ENCODE measurements at regions not wholly inside any gene's neighbourhood (a gene's known extent, or its start where the extent isn't known, plus 50 kb on each side); places are given as distances from the start of the nearest gene placed in this dataset.
"Not testable (repeated sequence)": the region's sequence is repeated elsewhere in the genome, so short reads cannot be mapped to it uniquely, and the experiment has no call there.

- no peak for DNase-seq
Measured at GRCh38 chr9:75289332-75289731, 201.0 kb downstream of the OSTF1 start.

DNA sequence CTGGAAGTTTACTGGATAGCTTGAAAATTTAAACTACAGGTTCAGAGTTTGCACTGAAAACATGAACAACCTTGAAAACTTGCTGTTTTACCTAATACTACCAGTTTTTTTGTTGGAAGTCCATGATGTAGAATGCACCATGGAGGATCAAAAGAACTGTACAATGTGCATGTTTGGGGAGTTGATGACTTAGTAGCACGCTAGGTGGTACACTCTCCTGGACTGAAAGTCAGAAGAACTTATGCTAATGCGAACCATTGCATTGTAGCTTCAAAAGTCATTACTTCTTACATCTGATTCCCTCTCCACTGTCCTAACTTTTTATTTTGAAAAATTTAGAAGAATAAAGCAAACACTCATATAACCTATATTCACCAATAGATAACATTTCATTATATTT lies 211.0 kb downstream of the OSTF1 start:
- DNase-seq: no peak

DNA sequence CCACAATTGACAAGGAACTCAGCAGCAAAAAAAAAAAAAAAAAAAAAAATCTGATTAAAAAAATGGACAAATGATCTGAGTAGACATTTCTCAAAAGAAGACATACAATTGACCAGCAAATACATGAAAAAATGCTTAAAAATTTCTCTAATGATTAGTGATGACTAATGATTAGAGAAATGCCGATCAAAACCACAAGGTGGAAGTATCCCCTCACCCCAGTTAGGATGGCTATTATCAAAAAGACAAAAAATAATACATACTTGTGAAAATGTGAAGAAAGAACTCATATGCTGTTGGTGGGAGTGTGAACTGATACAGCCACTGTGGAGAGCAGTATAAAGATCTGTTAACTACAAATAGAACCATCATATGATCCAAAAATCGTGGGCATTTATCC lies 245.3 kb downstream of the OSTF1 start:
- peak in 1 of 3 experiments; percentile 5 for DNase-seq

- no peak for DNase-seq
Measured at GRCh38 chr9:75358846-75359245, 270.5 kb downstream of the OSTF1 start.

DNA sequence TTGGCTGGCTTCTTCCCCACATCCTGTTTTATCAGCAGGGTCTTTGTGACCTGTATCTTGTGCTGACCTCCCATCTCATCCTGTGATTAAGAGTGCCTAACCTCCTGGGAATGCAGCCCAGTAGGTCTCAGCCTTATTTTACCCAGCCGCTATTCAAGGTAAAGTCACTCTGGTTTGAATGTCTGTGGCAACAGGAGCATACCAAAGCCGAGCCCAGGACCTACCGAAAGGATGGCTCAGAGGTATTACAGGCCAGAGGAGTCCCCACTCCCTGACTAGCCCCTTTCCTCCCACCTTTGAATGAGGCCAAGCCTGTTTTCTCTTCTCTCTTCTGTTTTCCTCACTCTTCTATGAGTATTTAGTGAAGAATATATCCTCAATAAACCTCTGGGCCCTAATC lies 271.3 kb downstream of the OSTF1 start:
- no peak for DNase-seq

GRCh38 chr9:75360252-75360651 lies 271.9 kb downstream of the OSTF1 start:
- DNase-seq: no peak

- DNase-seq: not testable (repeated sequence)
Measured at GRCh38 chr9:75362446-75362845, 274.1 kb downstream of the OSTF1 start.

DNA sequence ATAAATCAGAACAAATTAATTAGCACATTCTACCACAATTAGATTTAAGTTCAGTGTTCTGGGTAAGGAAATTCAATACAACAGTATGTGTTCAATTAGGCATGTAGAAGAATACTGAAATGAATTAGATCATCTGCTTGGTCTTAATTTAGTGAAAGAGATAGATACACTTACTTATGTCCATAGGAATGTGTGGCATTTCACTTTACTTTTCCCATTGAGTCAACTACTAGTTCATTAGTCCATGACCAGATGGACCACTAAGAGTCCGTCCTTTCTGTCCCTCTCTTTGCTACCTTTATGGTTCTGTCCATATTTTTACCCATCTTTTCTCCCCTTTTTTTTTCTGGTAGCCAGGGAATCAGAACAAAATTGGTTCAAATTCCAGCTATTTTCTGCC lies 276.9 kb downstream of the OSTF1 start:
- DNase-seq: no peak

- DNase-seq: no peak
Measured at GRCh38 chr9:75369989-75370388, 281.7 kb downstream of the OSTF1 start.

DNA sequence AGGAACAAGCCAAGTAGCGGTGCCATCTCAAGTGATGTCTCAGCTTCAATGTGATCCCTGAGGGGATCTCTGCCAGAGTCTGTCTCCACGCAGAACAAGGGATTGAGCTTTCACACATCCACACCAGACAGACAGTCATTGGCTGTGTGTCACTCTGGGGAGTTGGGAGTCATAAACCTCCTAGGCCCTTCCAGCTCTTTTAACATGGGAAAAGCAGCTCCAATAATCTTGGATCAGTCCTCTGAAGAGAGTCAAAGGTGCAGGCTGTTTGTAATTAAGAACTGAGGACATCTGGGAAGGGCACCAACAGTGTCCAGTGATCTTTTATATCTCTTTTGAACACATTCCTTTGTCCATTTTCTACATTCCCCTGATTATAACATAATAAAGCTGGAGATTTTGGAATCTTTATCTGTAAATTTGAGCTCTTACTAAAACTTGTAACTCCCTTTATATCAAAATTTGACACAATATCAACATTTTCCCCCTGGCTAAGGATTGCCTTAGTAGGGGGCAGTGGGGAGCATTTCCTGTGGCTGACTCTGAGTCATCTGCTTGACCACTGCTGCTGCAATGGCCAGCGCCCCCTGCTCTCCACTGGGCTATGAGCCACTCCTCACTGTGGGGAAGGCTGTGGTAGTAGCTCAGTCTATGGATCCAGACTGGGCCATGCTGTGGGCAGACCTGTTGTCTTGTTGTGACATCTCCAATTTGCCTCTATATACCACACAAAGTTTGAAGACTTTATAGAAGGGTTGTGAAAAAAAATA lies 284.4 kb downstream of the OSTF1 start:
- no peak for DNase-seq

DNA sequence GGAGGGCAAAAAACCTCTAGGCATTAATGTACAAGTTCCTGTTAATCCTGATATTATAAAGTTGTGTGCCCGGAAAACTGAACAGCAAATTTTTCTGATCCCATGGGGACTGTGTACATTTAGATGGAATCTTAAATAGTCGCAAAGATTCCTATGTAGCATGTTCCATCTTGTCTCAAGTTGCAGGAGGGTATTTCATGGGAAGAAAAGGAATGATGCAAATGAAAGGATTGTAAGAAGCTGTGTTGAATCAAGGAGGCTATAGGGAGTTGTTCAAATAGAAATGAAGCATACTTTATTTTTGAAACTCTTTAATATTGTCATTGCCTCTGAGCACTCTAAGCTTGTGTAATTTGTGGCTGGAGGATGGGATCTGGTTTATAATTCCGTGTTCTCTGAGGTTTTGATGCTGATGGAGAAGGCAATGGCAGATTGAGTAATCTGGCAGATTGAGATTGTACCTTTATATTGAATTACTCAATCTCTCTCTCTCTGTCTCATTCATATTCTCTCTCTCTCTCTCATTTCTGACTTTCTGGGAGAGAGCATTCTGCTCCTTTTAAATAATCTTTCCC lies 288.5 kb downstream of the OSTF1 start:
- DNase-seq: no peak

DNA sequence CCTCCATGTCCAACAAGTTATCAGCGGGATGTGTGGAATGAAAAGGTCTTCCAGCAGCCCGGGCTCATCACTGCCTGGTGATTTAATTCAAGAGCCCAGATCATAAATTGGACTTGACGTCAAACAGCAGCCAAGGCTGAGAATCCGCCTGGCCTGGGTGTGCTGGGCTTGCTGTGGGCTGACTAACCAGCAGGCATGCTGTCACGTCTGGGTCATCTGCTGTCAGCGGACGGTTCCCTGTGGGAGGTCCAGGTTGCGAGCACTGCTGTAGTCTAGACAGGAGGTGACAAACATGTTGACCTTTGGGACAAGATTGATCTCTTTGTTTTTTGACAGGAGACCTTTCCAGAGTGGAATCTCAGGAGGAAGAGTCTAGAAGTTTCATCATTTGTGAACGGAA lies 289.7 kb downstream of the OSTF1 start:
- no peak for DNase-seq

- no peak for DNase-seq
Measured at GRCh38 chr9:75378926-75379325, 290.6 kb downstream of the OSTF1 start.

DNA sequence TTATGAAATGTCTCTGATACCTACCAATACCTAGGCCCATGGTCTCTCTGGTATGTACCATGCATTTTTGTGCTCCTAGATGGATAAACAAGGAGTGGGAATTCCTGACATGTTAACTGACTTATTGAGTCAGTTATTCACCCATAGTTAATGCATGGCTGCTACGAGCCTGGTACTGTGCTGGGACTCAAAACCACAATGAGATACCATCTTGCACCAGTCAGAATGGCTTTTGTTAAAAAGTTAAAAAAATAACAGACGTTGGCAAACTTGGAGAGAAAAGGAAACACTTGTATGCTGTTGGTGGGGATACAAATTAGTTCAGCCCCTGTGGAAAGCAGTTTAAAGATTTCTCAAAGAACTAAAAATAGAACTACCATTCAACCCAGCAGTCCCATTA lies 293.8 kb downstream of the OSTF1 start:
- no peak for DNase-seq

DNA sequence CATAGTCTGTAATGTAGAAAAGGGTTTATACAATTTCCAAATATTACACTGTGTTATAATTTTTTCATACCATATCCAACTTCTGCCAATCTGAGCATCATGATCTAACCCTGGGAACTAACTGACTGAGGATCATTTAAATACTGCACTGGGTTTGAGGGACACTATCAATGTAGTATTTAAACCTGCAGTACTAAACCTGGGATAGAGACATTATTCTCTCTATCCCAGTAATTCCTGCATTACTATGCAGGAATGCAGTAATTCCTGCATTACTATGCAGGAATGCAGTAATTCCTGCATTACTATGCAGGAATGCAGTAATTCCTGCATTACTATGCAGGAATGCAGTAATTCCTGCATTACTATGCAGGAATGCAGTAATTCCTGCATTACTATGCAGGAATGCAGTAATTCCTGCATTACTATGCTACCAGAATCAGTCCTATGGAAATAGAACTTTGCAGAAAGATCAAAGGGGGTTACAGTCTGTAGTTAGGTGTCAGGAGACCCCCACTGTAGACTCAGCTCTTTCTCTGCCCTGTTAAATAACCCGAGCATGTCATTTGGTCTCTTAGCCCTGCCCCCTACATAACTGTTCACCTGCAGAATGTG lies 295.2 kb downstream of the OSTF1 start:
- not testable (repeated sequence) for DNase-seq

DNA sequence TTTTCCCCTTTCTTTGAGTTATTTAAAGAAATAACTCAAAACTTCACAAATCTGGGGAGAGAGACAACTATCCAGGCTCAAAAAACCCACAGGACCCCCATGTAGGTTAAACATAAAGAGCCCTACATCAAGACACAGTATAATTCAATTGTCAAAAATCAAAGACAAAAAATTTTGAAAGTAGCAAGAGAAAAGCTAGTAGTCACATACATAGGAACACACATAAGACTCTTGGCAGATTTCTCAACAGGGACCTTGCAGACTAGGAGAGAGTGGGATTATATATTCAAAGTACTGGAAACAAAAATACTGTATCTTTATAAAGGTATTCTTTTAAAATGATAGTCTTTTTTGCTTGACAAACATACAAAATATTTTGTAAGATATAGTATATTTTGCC lies 296.9 kb downstream of the OSTF1 start:
- no peak for DNase-seq

DNA sequence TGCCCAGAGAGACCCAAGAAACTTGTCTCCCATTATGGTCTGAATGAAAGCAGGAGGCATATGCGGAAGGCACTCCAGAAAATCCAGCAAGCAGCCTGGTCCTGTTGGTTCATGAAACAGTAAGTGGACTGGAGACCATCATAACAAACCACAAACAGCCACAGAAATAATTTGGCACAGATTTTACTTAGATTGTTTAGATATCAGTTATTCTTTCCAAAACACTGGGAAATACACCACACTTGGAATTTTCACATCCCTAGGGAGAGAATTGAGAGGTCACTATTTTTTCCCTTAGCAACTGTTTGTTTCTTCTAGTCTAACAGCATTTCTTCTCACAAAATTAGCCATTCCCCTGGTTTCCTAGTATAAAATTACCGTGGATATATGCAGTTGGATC lies 300.8 kb downstream of the OSTF1 start:
- no peak for DNase-seq

DNA sequence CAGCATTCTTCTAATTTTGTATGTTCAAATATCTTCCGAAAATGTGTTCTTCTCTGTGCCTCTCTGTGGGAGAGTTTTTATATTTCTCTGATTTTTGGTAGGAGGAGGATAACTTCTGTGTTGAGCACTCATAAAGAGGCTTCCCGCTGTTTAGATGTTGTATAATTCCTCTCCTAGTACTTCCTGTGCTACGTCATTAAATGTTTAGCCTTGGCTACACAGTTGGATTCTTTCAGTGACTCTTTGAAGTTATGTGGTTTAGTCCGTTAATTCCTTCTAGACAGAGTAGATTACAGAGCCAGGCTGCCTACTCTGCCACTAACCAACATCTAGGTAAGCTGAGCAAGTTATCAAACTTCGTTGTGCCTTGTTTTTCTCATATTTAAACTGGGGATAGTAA lies 302.6 kb downstream of the OSTF1 start:
- no peak for DNase-seq

DNA sequence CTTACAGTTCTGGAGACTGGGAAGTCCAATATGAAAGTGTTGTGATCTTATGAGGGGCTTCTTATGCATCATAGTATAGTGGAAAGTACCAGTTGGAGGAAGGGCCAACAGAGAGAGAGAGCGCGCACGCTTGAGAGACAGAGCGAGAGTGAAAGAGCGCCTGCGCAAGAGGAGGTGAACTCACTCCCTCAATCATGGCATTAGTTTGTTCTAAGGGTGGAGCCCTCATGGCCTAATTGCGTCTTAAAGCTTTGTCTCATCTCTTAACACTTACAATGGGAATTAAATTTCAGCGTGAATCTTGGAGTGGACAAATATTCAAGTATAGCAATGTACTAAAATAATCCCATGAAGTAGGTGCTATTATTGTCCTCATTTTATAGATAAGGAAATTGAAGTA lies 303.2 kb downstream of the OSTF1 start:
- no peak for DNase-seq

DNA sequence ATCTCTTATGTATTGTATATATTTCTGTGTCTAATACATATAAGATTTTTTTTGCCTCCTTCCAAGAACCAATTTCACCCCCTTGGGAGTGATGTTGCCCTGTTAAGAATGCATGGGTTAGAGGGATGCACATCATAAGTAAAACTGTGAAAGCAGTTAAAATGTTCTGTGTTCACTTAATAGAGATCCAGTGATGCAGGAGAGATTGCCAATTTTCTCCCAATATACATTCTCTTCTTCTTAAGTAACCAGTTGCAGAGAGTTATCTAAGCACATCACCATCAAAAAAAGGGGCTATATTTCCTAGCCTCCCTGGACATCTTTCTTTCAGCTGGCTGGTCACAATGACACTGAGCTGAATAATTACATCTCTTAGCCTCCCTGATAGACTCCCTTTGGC lies 307.0 kb downstream of the OSTF1 start:
- DNase-seq: no peak

DNA sequence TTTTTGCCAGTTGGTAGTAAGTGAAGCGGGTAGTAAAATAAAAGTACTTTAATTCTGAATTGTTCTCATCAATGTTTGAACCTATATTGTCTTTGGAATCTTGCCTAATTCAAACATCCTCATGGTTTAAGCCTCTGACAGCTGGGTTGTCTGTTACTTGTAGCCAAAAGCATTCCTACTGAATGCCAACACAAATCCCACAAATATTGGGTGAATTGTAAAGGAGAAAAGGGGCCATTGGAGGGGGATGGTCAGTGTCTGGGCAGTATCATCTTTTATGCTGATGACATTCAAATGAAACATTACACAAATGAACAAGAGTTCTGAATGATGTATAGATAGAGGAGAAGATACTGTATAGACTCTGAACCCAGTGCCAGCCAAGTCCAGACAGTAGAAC lies 309.5 kb downstream of the OSTF1 start:
- no peak for DNase-seq

DNA sequence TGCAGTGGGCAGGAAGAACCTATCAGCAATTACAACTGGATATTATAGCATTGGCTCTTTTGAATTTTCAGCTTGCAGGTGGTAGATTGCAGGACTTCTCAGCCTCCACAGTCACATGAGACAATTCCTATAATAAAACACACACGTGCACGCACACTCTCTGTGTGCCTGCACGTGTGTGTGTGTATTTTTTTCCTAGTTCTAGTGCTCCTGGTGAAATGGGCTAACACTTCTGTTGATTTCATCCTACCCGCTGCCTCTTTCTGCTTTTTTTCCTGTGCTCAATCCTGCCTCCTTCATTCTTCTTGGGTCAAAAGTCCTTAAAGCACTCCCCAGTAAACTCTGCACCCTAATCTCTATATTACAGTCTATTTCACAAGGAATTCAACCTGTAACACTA lies 320.1 kb downstream of the OSTF1 start:
- DNase-seq: no peak

DNA sequence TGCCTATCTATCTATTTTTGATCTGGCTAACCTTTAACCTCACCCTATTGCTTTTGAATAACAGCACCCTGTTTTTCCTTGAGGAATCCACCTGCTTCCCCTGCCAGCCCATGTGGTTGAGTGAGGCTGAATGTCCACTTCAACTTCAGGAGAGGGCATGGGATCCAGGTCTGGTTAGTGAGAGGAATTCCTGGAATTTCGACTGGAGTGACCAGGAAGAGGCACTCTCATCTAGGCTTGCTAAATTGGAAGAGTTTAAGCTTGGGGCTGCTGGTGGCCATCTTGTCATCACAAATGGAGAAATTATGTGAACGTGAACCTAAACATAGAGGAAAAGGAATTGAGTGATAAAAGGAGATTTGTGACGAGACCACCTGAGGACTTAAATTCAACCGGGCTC lies 322.1 kb downstream of the OSTF1 start:
- no peak for DNase-seq

- no peak for DNase-seq
Measured at GRCh38 chr9:75414371-75415160, 326.3 kb downstream of the OSTF1 start.

Data from NCI-H1417 (cell line).